Myocyte (in vitro differentiated cells): ENCODE measurements at regions not wholly inside any gene's neighbourhood (a gene's known extent, or its start where the extent isn't known, plus 50 kb on each side); places are given as distances from the start of the nearest gene placed in this dataset.

Experiments used
- DNase-seq: peaks from one replicate; pipeline ENCODE4 v3.0.0-alpha.2; 2012; ENCODE audit warnings: low read depth

DNA sequence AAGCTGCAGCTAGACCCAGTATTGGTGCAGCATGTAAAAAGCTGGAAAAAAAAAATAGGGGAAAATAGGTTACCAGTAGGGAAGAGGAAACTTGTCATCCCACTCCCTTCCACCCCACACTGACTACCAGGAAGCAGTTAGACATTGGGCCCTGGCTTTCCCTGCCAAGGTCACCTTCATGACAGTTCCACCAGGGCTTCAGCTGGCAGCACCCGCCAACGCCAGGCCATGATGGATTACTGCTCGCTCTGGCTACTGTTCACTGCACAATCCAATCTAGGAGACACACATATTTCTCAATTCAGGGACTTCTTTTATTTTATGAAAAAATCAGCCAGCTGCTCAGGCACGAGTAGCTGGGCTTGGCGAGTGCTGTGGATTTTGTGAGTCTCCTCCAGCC is 127.7 kb downstream of the DMRTA2 start:
- DNase-seq: no peak

DNA sequence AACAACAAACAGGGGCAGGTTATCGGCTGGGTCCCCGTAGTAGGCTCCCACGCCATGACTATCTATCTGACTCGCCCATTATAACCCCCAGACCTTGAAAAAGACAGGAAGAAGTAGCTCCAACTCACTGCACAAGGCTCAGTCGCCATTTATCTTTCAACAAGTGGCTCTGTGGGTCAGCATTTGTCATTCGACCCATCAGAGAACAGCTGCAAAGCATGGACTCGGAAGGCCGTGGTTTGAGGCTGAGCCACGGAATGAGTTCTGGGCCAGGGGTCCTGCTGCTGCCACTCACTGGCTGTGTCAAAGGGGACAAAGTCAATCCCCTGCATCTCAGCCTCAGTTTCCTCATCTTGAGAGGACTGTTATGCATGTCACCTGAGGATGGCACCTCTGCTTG is 131.0 kb downstream of the DMRTA2 start:
- DNase-seq: peak; percentile 57

DNA sequence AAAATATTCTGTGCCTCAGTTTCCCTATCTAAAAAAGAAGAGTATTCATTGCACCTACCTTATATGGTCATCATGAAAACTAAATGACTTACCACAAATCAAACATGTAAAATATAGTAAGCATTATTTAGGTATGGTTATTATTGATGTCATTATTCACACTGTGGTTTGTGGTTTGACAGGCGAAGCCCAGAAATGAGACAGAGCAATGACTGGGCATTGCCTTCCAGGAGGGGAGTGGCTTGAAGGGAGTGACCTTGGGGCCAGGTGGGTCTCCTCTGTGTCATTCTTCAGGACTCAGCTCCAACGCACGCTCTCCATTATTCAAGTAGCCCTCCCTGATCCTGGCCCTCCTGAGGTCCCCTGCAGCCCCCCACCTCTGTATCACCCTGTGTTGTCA is 133.7 kb downstream of the DMRTA2 start:
- no peak for DNase-seq

GRCh38 chr1:50285994-50286393 is 137.2 kb downstream of the DMRTA2 start:
- no peak for DNase-seq

DNA sequence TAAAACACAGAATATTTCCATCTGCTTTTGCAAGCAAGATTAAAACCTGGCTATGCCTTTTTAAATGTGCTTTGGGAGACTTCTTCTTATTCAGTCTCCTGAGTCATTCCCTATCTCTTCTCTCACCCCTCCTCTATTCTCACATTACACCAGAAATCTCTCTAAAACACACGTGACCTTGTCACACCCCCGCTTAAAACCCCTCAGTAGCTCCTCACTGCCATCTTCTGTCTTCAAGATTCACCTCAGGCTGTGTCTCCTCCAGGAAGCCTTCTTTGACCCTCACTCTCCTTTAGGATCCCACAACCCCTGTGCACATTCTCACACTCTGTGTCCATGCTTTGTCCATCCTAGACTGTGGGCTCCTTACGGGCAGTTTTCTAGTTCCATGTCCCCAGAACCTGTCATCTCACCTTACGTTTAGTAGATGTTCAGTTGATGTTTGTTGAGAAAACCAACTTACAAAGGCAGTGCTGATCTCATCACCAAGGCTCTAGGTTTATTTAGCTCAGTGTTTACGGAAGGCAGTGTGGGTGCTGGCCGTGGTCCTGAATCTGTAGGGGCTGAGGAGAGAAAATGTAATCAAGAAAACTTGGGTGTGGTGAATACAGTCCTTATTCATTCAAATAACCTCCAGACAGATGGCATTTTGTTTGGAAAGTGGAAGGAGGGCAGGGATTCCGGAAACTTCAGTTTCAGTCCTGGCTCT is 143.5 kb downstream of the DMRTA2 start:
- peak; percentile 8 for DNase-seq

GRCh38 chr1:50278961-50279360 is 144.3 kb downstream of the DMRTA2 start:
- no peak for DNase-seq

DNA sequence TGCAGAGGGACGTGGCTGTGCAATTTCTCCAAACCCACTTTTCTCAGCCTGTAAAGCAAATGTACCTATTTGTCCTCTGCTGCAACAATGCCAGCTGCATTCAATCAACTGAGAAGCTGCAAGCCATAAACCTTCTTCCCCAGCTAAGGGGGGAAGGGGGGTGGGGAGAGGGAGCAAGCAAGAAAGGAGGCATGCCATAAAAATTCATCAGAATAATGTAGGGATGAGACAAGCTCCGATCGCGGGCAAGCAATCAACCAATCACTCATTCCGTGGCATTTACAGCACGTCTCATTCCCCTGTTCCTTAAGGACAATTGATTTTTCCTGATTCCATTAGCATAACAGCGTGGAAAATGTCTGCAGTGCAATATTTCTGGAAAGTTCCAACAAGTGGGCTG is 144.8 kb downstream of the DMRTA2 start:
- no peak for DNase-seq

DNA sequence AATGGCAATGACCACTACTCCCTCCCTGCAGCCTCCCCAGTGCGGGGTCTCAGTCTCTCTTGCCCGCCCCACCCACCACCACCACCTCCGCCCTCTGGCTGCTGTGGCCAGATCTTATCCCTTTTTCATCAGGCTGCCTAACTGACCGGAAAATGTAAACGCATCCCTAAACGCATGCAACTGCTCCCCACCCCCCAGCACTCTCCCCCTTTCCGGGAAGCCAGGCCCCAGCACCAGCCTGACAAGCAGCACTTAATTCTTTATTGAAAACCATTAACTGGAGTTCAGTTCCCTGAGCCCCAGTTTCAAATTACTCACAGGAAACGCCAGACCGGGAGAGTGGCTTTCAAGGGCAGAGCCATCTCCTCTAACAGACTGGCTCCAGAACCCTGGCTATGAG is 147.7 kb downstream of the DMRTA2 start:
- no peak for DNase-seq

- DNase-seq: no peak
Observed at GRCh38 chr1:50272912-50273311, 150.3 kb downstream of the DMRTA2 start.

- DNase-seq: no peak
Observed at GRCh38 chr1:50271968-50272578, 151.2 kb downstream of the DMRTA2 start.

DNA sequence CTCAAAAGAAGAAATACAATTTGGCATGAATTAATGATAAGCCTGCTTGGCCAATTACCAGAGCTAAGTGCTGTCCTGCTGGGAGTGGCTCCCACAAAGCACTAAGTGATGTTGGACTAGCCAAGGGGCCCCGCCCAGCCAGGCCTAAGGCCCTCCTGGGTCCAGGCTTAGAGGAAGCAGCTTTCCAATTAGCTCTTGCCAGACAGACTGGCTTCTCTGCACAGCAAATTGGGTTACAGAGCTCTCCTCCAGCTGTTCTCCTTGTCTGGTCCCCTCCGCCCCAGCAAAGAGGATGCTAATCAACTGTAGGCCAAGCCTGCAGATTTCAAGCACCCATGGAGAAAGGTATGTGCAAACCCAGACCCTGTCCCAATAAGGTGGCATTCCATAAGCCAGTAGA is 151.9 kb downstream of the DMRTA2 start:
- DNase-seq: no peak

- no peak for DNase-seq
Observed at GRCh38 chr1:50270926-50271325, 152.3 kb downstream of the DMRTA2 start.

GRCh38 chr1:50268049-50268448 is 155.2 kb downstream of the DMRTA2 start:
- DNase-seq: no peak

DNA sequence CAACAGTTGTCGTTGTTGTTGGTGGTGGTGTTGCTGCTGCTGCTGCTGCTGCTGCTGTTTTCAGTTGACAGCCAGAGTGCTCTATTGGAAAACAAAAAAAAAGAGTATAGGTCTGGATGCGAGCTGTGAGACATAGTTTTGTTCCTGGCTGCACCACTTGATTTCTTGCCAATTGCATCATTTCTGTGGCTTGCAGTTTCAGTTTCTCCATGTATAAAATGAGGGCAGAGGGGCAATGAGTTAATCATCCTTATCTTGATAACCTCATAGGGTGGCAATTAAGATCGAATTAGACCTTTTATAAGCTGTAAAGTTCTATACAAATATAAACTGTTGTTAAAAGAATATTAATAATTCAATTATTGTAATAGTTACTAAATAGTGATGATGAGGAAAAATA is 156.7 kb downstream of the DMRTA2 start:
- no peak for DNase-seq

DNA sequence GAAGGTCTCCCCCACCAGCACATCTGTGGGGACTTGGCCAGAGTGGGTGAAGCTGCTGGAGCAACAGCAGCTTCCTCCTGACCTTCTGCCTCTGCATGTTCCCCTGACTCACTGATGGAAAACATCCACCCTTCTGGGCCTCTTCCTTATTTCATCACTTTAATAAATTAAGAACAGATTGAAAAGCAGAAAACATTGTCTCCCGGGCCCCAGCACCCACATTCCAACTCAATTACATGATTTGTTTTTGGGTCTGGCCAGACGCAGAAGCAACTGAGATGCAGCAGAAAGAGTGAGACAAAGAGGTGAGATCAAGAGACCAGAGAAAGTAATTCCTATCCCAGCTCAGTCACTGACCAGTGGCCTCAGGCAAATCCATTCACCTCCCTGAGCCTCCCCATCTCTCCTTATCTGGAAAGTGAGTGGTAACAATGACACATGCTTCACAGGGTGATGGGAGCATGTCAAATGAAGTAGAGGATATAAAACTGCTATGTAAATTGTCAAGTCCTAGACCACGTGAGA is 157.1 kb downstream of the ELAVL4 start:
- no peak for DNase-seq

DNA sequence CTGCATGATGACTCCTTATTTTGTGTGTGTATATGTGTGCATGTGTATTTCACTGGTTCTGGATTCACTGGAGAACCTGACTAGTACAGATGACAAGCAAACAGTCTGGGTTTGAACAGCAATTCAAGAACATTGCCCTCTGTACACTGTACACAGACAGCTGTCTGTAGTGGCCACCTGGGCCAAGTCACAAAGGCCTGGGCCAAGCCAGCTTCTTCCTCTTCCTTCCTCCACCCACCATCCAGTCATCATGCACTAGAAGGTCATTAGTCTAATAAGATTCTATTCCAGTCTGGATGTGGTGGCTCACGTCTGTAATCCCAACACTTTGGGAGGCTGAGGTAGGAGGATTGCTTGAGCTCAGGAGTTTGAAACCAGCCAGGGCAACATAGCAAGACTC is 155.9 kb downstream of the ELAVL4 start:
- DNase-seq: no peak

- DNase-seq: no peak
Observed at GRCh38 chr1:50262436-50262835, 153.7 kb downstream of the ELAVL4 start.

- no peak for DNase-seq
Observed at GRCh38 chr1:50261951-50262350, 153.2 kb downstream of the ELAVL4 start.

GRCh38 chr1:50257940-50258685 is 149.4 kb downstream of the ELAVL4 start:
- DNase-seq: no peak

DNA sequence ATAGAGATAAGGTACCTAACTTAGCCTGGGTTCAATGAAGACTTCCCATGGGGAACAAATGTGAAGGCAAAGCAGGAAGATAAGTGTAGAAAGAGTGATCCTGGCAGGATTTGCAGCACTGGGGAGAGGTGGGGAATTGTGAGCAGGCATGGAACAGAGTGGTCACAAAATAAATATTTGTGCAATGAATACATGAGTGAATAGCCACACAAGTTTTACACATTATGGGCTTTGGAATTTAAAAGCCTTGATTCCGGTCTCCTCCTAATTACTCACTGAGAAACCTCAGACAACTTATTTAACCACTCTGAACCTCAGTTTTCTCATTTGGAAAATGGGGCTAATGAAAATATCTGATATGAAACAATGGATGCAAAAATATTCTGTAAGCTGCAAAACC is 148.3 kb downstream of the ELAVL4 start:
- no peak for DNase-seq
